ENCODE measurements at regions not wholly inside any gene's neighbourhood (a gene's known extent, or its start where the extent isn't known, plus 50 kb on each side); places are given as distances from the start of the nearest gene placed in this dataset.

- no peak for DNase-seq (ENCODE audit: low read depth, low spot score)
- intact Hi-C loops (cut with micrococcal nuclease; ENCODE audit: unreplicated experiment) = no loop called here
Observed at GRCh38 chr10:108097258-108097657, 932.8 kb upstream of the SORCS1 start.

GRCh38 chr10:108095932-108096925 lies 931.7 kb upstream of the SORCS1 start:
- BruUV-seq (replicated peaks) = no TSS peak
- no peak for ATAC-seq
- Histone ChIP-seq H3K27ac (ENCODE audit: low read length) (no peak overlapping the region), H3K36me3 (ENCODE audit: control insufficient read depth, insufficient read depth, low read length) (no peaks in the 10 kb centered on the region), H3K4me1 (ENCODE audit: control insufficient read depth, insufficient read depth, low read length) (no peaks in the 10 kb centered on the region), H3K4me3 (ENCODE audit: low read depth in 2 of 2, low read length in 2 of 2) (no peak overlapping the region), H3K9me3 (ENCODE audit: control insufficient read depth, insufficient read depth, low read depth, low read length) (no peaks in the 10 kb centered on the region), H3K27me3 (ENCODE audit: control insufficient read depth, insufficient read depth, low read length) (no peaks in the 10 kb centered on the region)
- in situ Hi-C loops (cut with HindIII; ENCODE audit: low pct_unique_long_range_greater_than_20kb, low sequenced_read_pairs) = no loop called here
- no peak for DNase-seq (ENCODE audit: low read depth, low spot score)
- POLR2A ChIA-PET = no interaction called here
- CTCF ChIA-PET = no interaction called here
- intact Hi-C loops (cut with micrococcal nuclease; ENCODE audit: unreplicated experiment) = no loop called here
- no peak for TF ChIP-seq REST (IDR thresholded peaks at IDR 0.05; ENCODE audit: insufficient read depth in 1 of 2, low read depth in 2 of 2, low read length in 1 of 2)
- TF ChIP-seq TCF7L2 (IDR thresholded peaks at IDR 0.05; ENCODE audit: low read depth, low read length) = no peak
- no peak for TF ChIP-seq POLR2AphosphoS5 (IDR thresholded peaks at IDR 0.05; ENCODE audit: low read depth, low read length)
- TF ChIP-seq SIN3A (IDR thresholded peaks at IDR 0.05; ENCODE audit: borderline replicate concordance, insufficient read depth, low read depth, low read length) = no peak

More at GRCh38 chr10:108097258-108097657, 932.8 kb upstream of the SORCS1 start:
- H3K27me3 ChIP-seq (ENCODE audit: control insufficient read depth, insufficient read depth, low read length) = no peaks in the 10 kb centered on the region
- BruUV-seq (replicated peaks) = no TSS peak
- POLR2A ChIA-PET = no interaction called here
- no peaks in the 10 kb centered on the region for H3K4me1 ChIP-seq (ENCODE audit: control insufficient read depth, insufficient read depth, low read length)
- H3K9me3 ChIP-seq (ENCODE audit: control insufficient read depth, insufficient read depth, low read depth, low read length) = no peaks in the 10 kb centered on the region
- no peak for ATAC-seq
- TF ChIP-seq REST (IDR thresholded peaks at IDR 0.05; ENCODE audit: insufficient read depth in 1 of 2, low read depth in 2 of 2, low read length in 1 of 2) (no peak), POLR2AphosphoS5 (IDR thresholded peaks at IDR 0.05; ENCODE audit: low read depth, low read length) (no peak), CTCF (IDR thresholded peaks at IDR 0.05) (no peak), TCF7L2 (IDR thresholded peaks at IDR 0.05; ENCODE audit: low read depth, low read length) (no peak), SIN3A (IDR thresholded peaks at IDR 0.05; ENCODE audit: borderline replicate concordance, insufficient read depth, low read depth, low read length) (no peak)
- no peak overlapping the region for H3K27ac ChIP-seq (ENCODE audit: low read length)
- CTCF ChIA-PET = no interaction called here
- no peak overlapping the region for H3K4me3 ChIP-seq (ENCODE audit: low read depth in 2 of 2, low read length in 2 of 2)
- in situ Hi-C loops (cut with HindIII; ENCODE audit: low pct_unique_long_range_greater_than_20kb, low sequenced_read_pairs) = no loop called here
- no peaks in the 10 kb centered on the region for H3K36me3 ChIP-seq (ENCODE audit: control insufficient read depth, insufficient read depth, low read length)

All from Panc1 (cell line).